Bronchial epithelial cell (primary cell): ENCODE measurements at regions not wholly inside any gene's neighbourhood (a gene's known extent, or its start where the extent isn't known, plus 50 kb on each side); places are given as distances from the start of the nearest gene placed in this dataset.

ENCODE experiments used
- DNase-seq: peaks from one replicate; pipeline ENCODE4 v3.0.0-alpha.2; 2010; ENCODE audit warnings: low read depth
- FAIRE-seq: peaks from 2 replicates; lab custom pipeline; 2011; peaks lifted over from hg19 to GRCh38; lab: Jason Lieb, UNC
- H3K27me3 ChIP-seq: 2 replicates; pipeline ENCODE4 v1.5.1; 2011; ENCODE audit warnings: low read length; ENCODE audit not compliant: control insufficient read depth, insufficient read depth
- H3K36me3 ChIP-seq: 2 replicates; pipeline ENCODE4 v1.5.1; 2011; ENCODE audit warnings: low read length; ENCODE audit not compliant: control insufficient read depth, insufficient read depth
- H3K4me3 ChIP-seq: 2 replicates; pipeline ENCODE4 v1.5.1; 2011; ENCODE audit warnings: mild to moderate bottlenecking, low read depth, low read length, control low read depth
- CTCF ChIP-seq: IDR thresholded peaks from 2 replicates; pipeline ENCODE4 v1.5.1; 2011; ENCODE audit warnings: mild to moderate bottlenecking, moderate library complexity, low read length, control low read depth, inconsistent platforms; ENCODE audit not compliant: insufficient read depth, severe bottlenecking

- Histone ChIP-seq H3K27me3 (peaks cover 1% of the 10 kb centered on the region), H3K4me3 (no peak overlapping the region), H3K36me3 (no peaks in the 10 kb centered on the region)
- DNase-seq (no peak), FAIRE-seq (no peak)
- TF ChIP-seq CTCF, result no peak
These were observed 78.3 kb downstream of the RAMP3 start for GRCh38 chr7:45235905-45236304.

DNA sequence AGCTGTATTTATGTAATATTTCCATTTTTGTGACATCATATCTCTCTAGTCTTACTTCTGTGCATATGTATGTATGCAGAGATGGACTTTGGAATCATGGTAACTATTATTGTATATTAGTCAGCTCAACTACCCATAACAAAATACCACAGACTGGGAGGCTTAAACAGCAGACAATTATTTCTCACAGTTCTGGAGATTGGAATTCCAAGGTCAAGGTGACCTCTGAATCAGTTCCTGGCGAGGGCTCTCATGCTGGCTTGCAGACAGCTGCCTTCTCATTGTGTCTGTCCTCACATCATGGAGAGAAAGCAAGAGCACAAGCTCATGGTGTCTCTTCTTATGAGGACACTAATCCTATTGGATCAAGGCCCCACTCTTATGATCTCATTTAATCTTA lies 79.1 kb downstream of the RAMP3 start:
- DNase-seq (no peak), FAIRE-seq (no peak)
- Histone ChIP-seq H3K36me3 (no peaks in the 10 kb centered on the region), H3K27me3 (peaks cover 1% of the 10 kb centered on the region), H3K4me3 (no peak overlapping the region)
- TF ChIP-seq CTCF, result no peak

GRCh38 chr7:45237788-45238461 lies 80.3 kb downstream of the RAMP3 start:
- DNase-seq (no peak), FAIRE-seq (no peak)
- no peak for TF ChIP-seq CTCF
- peaks cover 1% of the 10 kb centered on the region for H3K27me3 ChIP-seq
- no peak overlapping the region for H3K4me3 ChIP-seq
- H3K36me3 ChIP-seq, result no peaks in the 10 kb centered on the region

GRCh38 chr7:45238806-45239205 lies 81.2 kb downstream of the RAMP3 start:
- no peak for FAIRE-seq
- peak; percentile 73 for DNase-seq
- H3K4me3 ChIP-seq, result no peak overlapping the region
- no peak for TF ChIP-seq CTCF
- H3K36me3 ChIP-seq, result no peaks in the 10 kb centered on the region
- no peaks in the 10 kb centered on the region for H3K27me3 ChIP-seq

GRCh38 chr7:45239486-45239885 lies 81.9 kb downstream of the RAMP3 start:
- FAIRE-seq, result no peak
- no peaks in the 10 kb centered on the region for H3K36me3 ChIP-seq
- peak; percentile 79 for DNase-seq
- no peak overlapping the region for H3K4me3 ChIP-seq
- no peak for TF ChIP-seq CTCF
- H3K27me3 ChIP-seq, result no peaks in the 10 kb centered on the region

- no peak for FAIRE-seq
- Histone ChIP-seq H3K36me3 (no peaks in the 10 kb centered on the region), H3K27me3 (no peaks in the 10 kb centered on the region), H3K4me3 (no peak overlapping the region)
- peak; percentile 20 for DNase-seq
- no peak for TF ChIP-seq CTCF
These were observed 82.7 kb downstream of the RAMP3 start for GRCh38 chr7:45240273-45240771.
